K562 (cell line): ENCODE measurements at regions not wholly inside any gene's neighbourhood (a gene's known extent, or its start where the extent isn't known, plus 50 kb on each side); places are given as distances from the start of the nearest gene placed in this dataset.

Experiments used
- BCL6 ChIP-seq: fragments of 250-450 bp; sonication (Bioruptor Pico); IDR thresholded peaks from 2 replicates; pipeline ENCODE4 v1.4.0; 2020
- CBFA2T3 ChIP-seq: fragments of 450-650 bp; IDR thresholded peaks from 2 replicates; pipeline ENCODE4 v1.6.1; 2017
- COPS2 ChIP-seq: fragments of 450-650 bp; conservative IDR thresholded peaks from 2 replicates; pipeline ENCODE4 v1.6.1; 2016; ENCODE audit warnings: mild to moderate bottlenecking, moderate library complexity
- CREBBP ChIP-seq: IDR thresholded peaks from one replicate; pipeline ENCODE4 v1.6.1; 2012; ENCODE audit warnings: low read depth, mild to moderate bottlenecking, control low read depth, inconsistent platforms, low read length
- E2F8 ChIP-seq: fragments of 450-650 bp; IDR thresholded peaks from 2 replicates; pipeline ENCODE4 v1.7.1; 2018; ENCODE audit warnings: mild to moderate bottlenecking, low read depth; ENCODE audit not compliant: partially characterized antibody
- FOSL1 ChIP-seq: fragments of 200-800 bp; sonication (Bioruptor generic); conservative IDR thresholded peaks from 2 replicates; pipeline ENCODE4 v1.6.1; 2016; ENCODE audit warnings: missing genetic modification characterization, missing compliant biosample characterization
- HMBOX1 ChIP-seq: sonication (generic); IDR thresholded peaks from 2 replicates; pipeline ENCODE4 v1.6.1; 2016
- HOMEZ ChIP-seq: fragments of 250-450 bp; sonication (Bioruptor Pico); IDR thresholded peaks from 2 replicates; pipeline ENCODE4 v1.4.0; 2020; ENCODE audit warnings: mild to moderate bottlenecking, moderate library complexity
- HSF4 ChIP-seq: fragments of 250-450 bp; sonication (Bioruptor Pico); IDR thresholded peaks from 2 replicates; pipeline ENCODE4 v2.1.2; 2022; ENCODE audit warnings: mild to moderate bottlenecking, moderate library complexity, borderline replicate concordance
- JUND ChIP-seq, 2 experiments: IDR thresholded peaks; 2 replicates in 1 of 2; 3 replicates in 1 of 2; pipeline ENCODE4 v1.6.1; 2011; ENCODE audit warnings: borderline replicate concordance in 2 of 2, low read depth in 2 of 2, low read length in 2 of 2, improper control_type of control experiment in 1 of 2, missing biosample characterization in 1 of 2, missing genetic modification characterization in 1 of 2, missing genetic modification reagents in 1 of 2
- MAFF ChIP-seq: IDR thresholded peaks from 2 replicates; pipeline ENCODE4 v1.6.1; 2012; ENCODE audit warnings: low read length, improper control_type of control experiment
- NFIX ChIP-seq: fragments of 250-450 bp; sonication (Bioruptor Pico); IDR thresholded peaks from 2 replicates; pipeline ENCODE4 v1.4.0; 2020; ENCODE audit warnings: low read depth, mild to moderate bottlenecking, moderate library complexity
- PHTF2 ChIP-seq: fragments of 250-450 bp; sonication (Bioruptor Pico); IDR thresholded peaks from 2 replicates; pipeline ENCODE4 v1.5.0; 2021; ENCODE audit warnings: mild to moderate bottlenecking
- RB1 ChIP-seq: fragments of 450-650 bp; IDR thresholded peaks from 2 replicates; pipeline ENCODE4 v1.6.1; 2017; ENCODE audit warnings: low read depth, mild to moderate bottlenecking
- SAFB2 ChIP-seq: fragments of 200-400 bp; formaldehyde crosslinking; IDR thresholded peaks from 2 replicates; pipeline ENCODE4 v1.6.1; 2018; ENCODE audit warnings: borderline replicate concordance, low read length, low read depth, moderate library complexity; ENCODE audit not compliant: severe bottlenecking
- SLC30A9 ChIP-seq: fragments of 250-450 bp; sonication (Bioruptor Pico); IDR thresholded peaks from 2 replicates; pipeline ENCODE4 v1.8.0; 2022; ENCODE audit warnings: mild to moderate bottlenecking, moderate library complexity
- SRSF3 ChIP-seq: fragments of 200-400 bp; formaldehyde crosslinking; IDR thresholded peaks from 2 replicates; pipeline ENCODE4 v1.6.1; 2016; ENCODE audit warnings: mild to moderate bottlenecking, low read length, moderate library complexity; ENCODE audit not compliant: insufficient read depth
- ZC3H8 ChIP-seq: fragments of 450-650 bp; IDR thresholded peaks from 2 replicates; pipeline ENCODE4 v1.6.1; 2017
- ZNF282 ChIP-seq: sonication (generic); formaldehyde crosslinking; IDR thresholded peaks from 2 replicates; pipeline ENCODE4 v1.8.1; 2023; ENCODE audit warnings: missing genetic modification reagents
- ZNF561 ChIP-seq: fragments of 450-650 bp; formaldehyde crosslinking; conservative IDR thresholded peaks from 2 replicates; pipeline ENCODE4 v1.4.0; 2020; ENCODE audit warnings: mild to moderate bottlenecking, moderate library complexity
- ZNF644 ChIP-seq: fragments of 200-800 bp; sonication (Bioruptor generic); IDR thresholded peaks from 2 replicates; pipeline ENCODE4 v1.6.1; 2016; ENCODE audit warnings: low read depth, missing genetic modification characterization, missing compliant biosample characterization
- ZNF740 ChIP-seq, 3 experiments: fragments of 200-800 bp in 1 of 3; sonication (Bioruptor generic) in 1 of 3; sonication (generic) in 1 of 3; formaldehyde crosslinking in 1 of 3; IDR thresholded peaks; 2 replicates each; pipeline versions ENCODE4 v1.6.1 to v1.8.0; 2016 to 2022; ENCODE audit warnings: mild to moderate bottlenecking in 2 of 3, missing compliant biosample characterization in 2 of 3, missing genetic modification characterization in 2 of 3, missing genetic modification reagents in 1 of 3

GRCh38 chr6:27059621-27060425, 187.7 kb upstream of the PRSS16 start (continued):
- TF ChIP-seq ZNF740 (CRISPR knock-in tag; IDR thresholded peaks at IDR 0.05) (no peak), ZNF740 (tag; IDR thresholded peaks at IDR 0.05) (peak in 1 of 2 experiments; percentile 90; a peak in 2 of 4 replicates), ZNF561 (no peak), JUND (IDR thresholded peaks at IDR 0.05; ENCODE audit: borderline replicate concordance, low read depth, low read length) (no peak), JUND (tag; IDR thresholded peaks at IDR 0.05; ENCODE audit: borderline replicate concordance, low read depth, low read length) (peak; percentile 52; the same call in 1 of the 3 replicates), RB1 (no peak), NFIX (no peak), SRSF3 (no peak), ZNF282 (CRISPR knock-in tag) (no peak), MAFF (peak; percentile 61), HSF4 (CRISPR knock-in tag) (0 out of 2 replicates have a peak, but pooled peaks have one; percentile 57), FOSL1 (tag) (no peak), PHTF2 (CRISPR knock-in tag) (no peak), E2F8 (no peak), ZNF644 (tag) (peak; percentile 89), CREBBP (no peak), ZC3H8 (no peak), COPS2 (no peak), HOMEZ (CRISPR knock-in tag) (no peak), CBFA2T3 (no peak), HMBOX1 (no peak), SAFB2 (no peak), SLC30A9 (CRISPR knock-in tag) (no peak), BCL6 (no peak)
